ENCODE measurements at regions not wholly inside any gene's neighbourhood (a gene's known extent, or its start where the extent isn't known, plus 50 kb on each side); places are given as distances from the start of the nearest gene placed in this dataset.

DNA sequence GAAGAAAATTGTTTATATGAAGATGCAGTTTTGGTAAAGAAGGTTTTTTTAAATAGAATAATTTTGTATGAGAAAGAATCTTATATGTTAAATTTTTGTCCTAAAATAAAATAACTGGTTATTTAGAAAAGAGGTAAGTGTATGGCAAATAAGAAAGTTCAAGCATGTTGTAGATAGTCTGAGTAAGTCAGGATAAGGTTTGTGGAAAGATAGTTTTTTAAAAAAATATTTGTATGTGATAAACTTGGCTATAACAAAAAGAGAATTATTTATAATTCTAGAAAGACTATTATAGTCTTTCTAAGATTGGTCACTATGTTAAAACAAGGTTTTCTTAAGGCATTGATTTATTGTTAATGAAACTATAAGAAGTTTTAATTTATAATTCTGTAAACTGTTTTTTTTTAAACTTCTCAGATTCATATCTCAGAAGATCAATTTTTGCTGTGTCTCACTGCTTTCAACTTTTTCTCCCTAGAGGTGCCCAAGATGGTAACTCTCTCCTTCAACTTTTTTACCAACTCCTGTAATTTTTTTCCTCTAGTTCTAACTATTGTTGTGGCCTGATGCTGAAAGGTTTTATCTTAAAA lies 698.6 kb downstream of the CCSER2 start:
- no peak overlapping the region for H3K27ac ChIP-seq
- DNase-seq = no peak
- intact Hi-C loops (cut with DNase I) = no loop called here
- TF ChIP-seq EP300 (IDR thresholded peaks at IDR 0.05) = no peak
- no peak for TF ChIP-seq POLR2A (IDR thresholded peaks at IDR 0.05)
- TF ChIP-seq, protein P1, sequence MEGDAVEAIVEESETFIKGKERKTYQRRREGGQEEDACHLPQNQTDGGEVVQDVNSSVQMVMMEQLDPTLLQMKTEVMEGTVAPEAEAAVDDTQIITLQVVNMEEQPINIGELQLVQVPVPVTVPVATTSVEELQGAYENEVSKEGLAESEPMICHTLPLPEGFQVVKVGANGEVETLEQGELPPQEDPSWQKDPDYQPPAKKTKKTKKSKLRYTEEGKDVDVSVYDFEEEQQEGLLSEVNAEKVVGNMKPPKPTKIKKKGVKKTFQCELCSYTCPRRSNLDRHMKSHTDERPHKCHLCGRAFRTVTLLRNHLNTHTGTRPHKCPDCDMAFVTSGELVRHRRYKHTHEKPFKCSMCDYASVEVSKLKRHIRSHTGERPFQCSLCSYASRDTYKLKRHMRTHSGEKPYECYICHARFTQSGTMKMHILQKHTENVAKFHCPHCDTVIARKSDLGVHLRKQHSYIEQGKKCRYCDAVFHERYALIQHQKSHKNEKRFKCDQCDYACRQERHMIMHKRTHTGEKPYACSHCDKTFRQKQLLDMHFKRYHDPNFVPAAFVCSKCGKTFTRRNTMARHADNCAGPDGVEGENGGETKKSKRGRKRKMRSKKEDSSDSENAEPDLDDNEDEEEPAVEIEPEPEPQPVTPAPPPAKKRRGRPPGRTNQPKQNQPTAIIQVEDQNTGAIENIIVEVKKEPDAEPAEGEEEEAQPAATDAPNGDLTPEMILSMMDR (IDR thresholded peaks at IDR 0.05) = no peak
- no peak for TF ChIP-seq POLR2AphosphoS5 (IDR thresholded peaks at IDR 0.05)
- peaks cover 0 to 5% (median 0%) of the 10 kb centered on the region in 4 donors for H3K9me3 ChIP-seq
- no peak overlapping the region for H3K4me3 ChIP-seq
- no peaks in the 10 kb centered on the region for H3K4me1 ChIP-seq
- no peaks in the 10 kb centered on the region for H3K36me3 ChIP-seq
- H3K27me3 ChIP-seq = no peaks in the 10 kb centered on the region

DNA sequence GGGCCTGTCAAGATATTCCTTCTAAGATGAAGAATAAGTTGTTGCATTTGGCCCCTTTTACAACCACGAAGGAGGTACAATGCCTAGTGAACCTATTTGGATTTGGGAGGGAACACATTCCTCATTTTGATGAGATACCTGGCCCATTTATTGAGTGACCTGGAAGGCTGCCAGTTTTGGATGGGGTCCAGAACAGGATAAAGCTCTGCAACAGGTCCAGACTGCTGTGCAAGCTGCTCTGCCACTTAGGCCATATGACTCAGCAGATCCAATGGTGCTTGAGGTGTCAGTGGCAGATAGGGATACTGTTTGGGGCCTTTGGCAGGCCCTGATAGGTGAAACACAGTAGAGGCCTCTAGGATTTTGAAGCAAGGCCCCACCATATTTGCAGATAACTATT lies 704.6 kb downstream of the CCSER2 start:
- WGBS, 2 donors = 49 to 77% methylated on average over 1 of the region's 1 CpG
- no peak for DNase-seq
- Histone ChIP-seq H3K36me3 (no peaks in the 10 kb centered on the region), H3K9me3 (peaks cover 0 to 5% (median 0%) of the 10 kb centered on the region in 4 donors), H3K4me1 (no peaks in the 10 kb centered on the region), H3K27me3 (no peaks in the 10 kb centered on the region), H3K4me3 (no peak overlapping the region), H3K27ac (no peak overlapping the region)
- TF ChIP-seq, protein P1 (IDR thresholded peaks at IDR 0.05) = no peak
- no peak for TF ChIP-seq POLR2A (IDR thresholded peaks at IDR 0.05)
- TF ChIP-seq EP300 (IDR thresholded peaks at IDR 0.05) = no peak
- TF ChIP-seq POLR2AphosphoS5 (IDR thresholded peaks at IDR 0.05) = no peak
- intact Hi-C loops (cut with DNase I) = no loop called here

DNA sequence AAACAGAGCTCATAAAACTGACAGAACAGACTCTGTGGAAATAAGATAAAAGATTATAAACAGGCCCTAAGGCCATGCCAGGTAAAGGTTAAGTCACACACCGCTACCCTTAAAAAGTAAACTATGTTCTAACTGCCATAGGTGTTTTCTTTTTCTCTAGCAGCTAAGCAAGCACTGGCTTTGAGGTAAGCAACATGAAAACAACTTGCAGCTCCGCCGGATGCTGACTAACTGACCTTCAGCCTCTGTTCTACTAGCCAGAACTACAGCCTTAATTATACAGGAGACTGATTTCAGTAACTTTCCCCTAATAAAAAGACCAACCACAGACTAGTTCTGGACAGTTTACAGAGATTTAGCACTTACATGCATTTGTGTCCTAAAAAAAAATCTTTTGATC lies 708.3 kb downstream of the CCSER2 start:
- H3K27ac ChIP-seq = no peak overlapping the region
- no peak overlapping the region for H3K4me3 ChIP-seq
- H3K4me1 ChIP-seq = no peaks in the 10 kb centered on the region
- no peaks in the 10 kb centered on the region for H3K27me3 ChIP-seq
- TF ChIP-seq EP300 (IDR thresholded peaks at IDR 0.05) (no peak), POLR2A (IDR thresholded peaks at IDR 0.05) (no peak), POLR2AphosphoS5 (IDR thresholded peaks at IDR 0.05) (no peak)
- TF ChIP-seq, protein P1 (IDR thresholded peaks at IDR 0.05) = no peak
- WGBS, 2 donors = 25 to 60% methylated on average over 3 of the region's 3 CpGs
- H3K36me3 ChIP-seq = no peaks in the 10 kb centered on the region
- no peak for DNase-seq
- peaks cover 0 to 11% (median 0%) of the 10 kb centered on the region in 4 donors for H3K9me3 ChIP-seq
- intact Hi-C loops (cut with DNase I) = no loop called here

DNA sequence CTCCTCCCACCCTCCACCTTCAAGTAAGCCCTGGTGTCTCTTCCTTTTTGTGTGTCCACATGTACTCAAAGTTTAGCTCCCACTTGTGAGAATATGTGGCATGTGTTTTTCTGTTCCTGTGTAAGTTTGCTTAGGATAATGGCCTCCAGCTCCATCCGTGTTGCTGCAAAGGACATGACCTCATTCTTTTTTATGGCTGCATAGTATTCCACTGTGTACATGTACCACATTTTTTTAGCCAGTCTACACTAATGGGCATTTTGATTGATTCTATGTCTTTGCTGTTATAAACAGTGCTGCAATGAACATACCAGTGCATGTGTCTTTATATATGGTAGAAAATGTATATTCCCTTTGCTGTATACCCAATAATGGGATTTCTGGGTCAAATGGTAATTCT lies 710.9 kb downstream of the CCSER2 start:
- Histone ChIP-seq H3K36me3 (no peaks in the 10 kb centered on the region), H3K4me3 (no peak overlapping the region), H3K27me3 (no peaks in the 10 kb centered on the region), H3K4me1 (no peaks in the 10 kb centered on the region), H3K9me3 (peaks cover 0 to 11% (median 1%) of the 10 kb centered on the region in 4 donors), H3K27ac (no peak overlapping the region)
- WGBS, 2 donors = 83 to 86% methylated on average over 1 of the region's 1 CpG
- TF ChIP-seq, protein P1 (IDR thresholded peaks at IDR 0.05) = no peak
- TF ChIP-seq EP300 (IDR thresholded peaks at IDR 0.05) (no peak), POLR2A (IDR thresholded peaks at IDR 0.05) (no peak), POLR2AphosphoS5 (IDR thresholded peaks at IDR 0.05) (no peak)
- intact Hi-C loops (cut with DNase I) = no loop called here
- DNase-seq = no peak

DNA sequence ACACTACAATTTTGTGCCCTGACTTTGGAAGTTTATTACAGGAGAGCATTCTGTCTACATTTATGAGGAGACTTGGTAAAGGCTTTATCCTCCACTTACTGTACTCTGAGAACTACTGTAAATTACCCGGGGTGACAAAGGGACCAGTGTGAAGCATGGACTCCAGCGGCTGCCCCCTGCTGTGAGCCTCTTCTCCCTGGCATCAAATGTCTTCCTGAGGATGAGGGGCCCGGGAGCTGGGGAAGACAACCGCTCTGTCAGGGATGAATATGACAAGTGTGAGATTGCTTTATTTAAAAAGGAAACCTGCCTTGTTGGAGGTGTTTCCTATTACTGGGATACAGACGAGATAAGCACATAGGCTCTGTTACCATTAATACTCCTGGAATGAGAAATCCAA lies 714.8 kb downstream of the CCSER2 start:
- intact Hi-C loops (cut with DNase I) = no loop called here
- no peak overlapping the region for H3K4me3 ChIP-seq
- no peaks in the 10 kb centered on the region for H3K36me3 ChIP-seq
- H3K27me3 ChIP-seq = no peaks in the 10 kb centered on the region
- DNase-seq = no peak
- H3K4me1 ChIP-seq = no peaks in the 10 kb centered on the region
- H3K9me3 ChIP-seq = peaks cover 0 to 11% (median 1%) of the 10 kb centered on the region in 4 donors
- WGBS, 2 donors = 68 to 82% methylated on average over 5 of the region's 5 CpGs
- TF ChIP-seq POLR2AphosphoS5 (IDR thresholded peaks at IDR 0.05) = no peak
- TF ChIP-seq, protein P1 (IDR thresholded peaks at IDR 0.05) = no peak
- no peak for TF ChIP-seq POLR2A (IDR thresholded peaks at IDR 0.05)
- no peak for TF ChIP-seq EP300 (IDR thresholded peaks at IDR 0.05)
- no peak overlapping the region for H3K27ac ChIP-seq
